ENCODE measurements at regions not wholly inside any gene's neighbourhood (a gene's known extent, or its start where the extent isn't known, plus 50 kb on each side); places are given as distances from the start of the nearest gene placed in this dataset.

- no peak for TF ChIP-seq CTCF (IDR thresholded peaks at IDR 0.05; ENCODE audit: insufficient read depth, missing control alignments)
- DNase-seq (ENCODE audit: insufficient read length, low spot score) = no peak
- no peak for FAIRE-seq
Measured at GRCh38 chr2:204090021-204090420, 153.5 kb downstream of the ICOS start.

- no peak for DNase-seq (ENCODE audit: insufficient read length, low spot score)
- TF ChIP-seq CTCF (IDR thresholded peaks at IDR 0.05; ENCODE audit: insufficient read depth, missing control alignments) = no peak
- FAIRE-seq = no peak
Measured at GRCh38 chr2:204104811-204105210, 168.2 kb downstream of the ICOS start.

GRCh38 chr2:204108330-204108751 is 171.8 kb downstream of the ICOS start:
- peak; percentile 34 for TF ChIP-seq CTCF (IDR thresholded peaks at IDR 0.05; ENCODE audit: insufficient read depth, missing control alignments)
- no peak for DNase-seq (ENCODE audit: insufficient read length, low spot score)
- no peak for FAIRE-seq

GRCh38 chr2:204108781-204109295 is 172.3 kb downstream of the ICOS start:
- no peak for TF ChIP-seq CTCF (IDR thresholded peaks at IDR 0.05; ENCODE audit: insufficient read depth, missing control alignments)
- DNase-seq (ENCODE audit: insufficient read length, low spot score) = no peak
- FAIRE-seq = no peak

GRCh38 chr2:204109681-204110080 is 173.1 kb downstream of the ICOS start:
- no peak for TF ChIP-seq CTCF (IDR thresholded peaks at IDR 0.05; ENCODE audit: insufficient read depth, missing control alignments)

GRCh38 chr2:204110338-204110741 is 173.8 kb downstream of the ICOS start:
- FAIRE-seq (no peak), DNase-seq (ENCODE audit: insufficient read length, low spot score) (no peak)

More at GRCh38 chr2:204109681-204110080, 173.1 kb downstream of the ICOS start:
- DNase-seq (ENCODE audit: insufficient read length, low spot score) (no peak), FAIRE-seq (no peak)

More at GRCh38 chr2:204110338-204110741, 173.8 kb downstream of the ICOS start:
- TF ChIP-seq CTCF (IDR thresholded peaks at IDR 0.05; ENCODE audit: insufficient read depth, missing control alignments) = no peak
